HEK293T (cell line): ENCODE measurements at regions not wholly inside any gene's neighbourhood (a gene's known extent, or its start where the extent isn't known, plus 50 kb on each side); places are given as distances from the start of the nearest gene placed in this dataset.

Source experiments
- CTCF ChIA-PET: fragments of 350-600 bp; formaldehyde crosslinking; extraction: SDS; loops from one replicate; lab custom pipeline; 2021; ENCODE audit warnings: antibody characterized with exemption, inconsistent platforms; lab: Yijun Ruan, JAX
- POLR2A ChIA-PET: fragments of 350-600 bp; formaldehyde crosslinking; extraction: SDS; loops from one replicate; lab custom pipeline; 2020; ENCODE audit warnings: antibody characterized with exemption, inconsistent platforms; lab: Yijun Ruan, JAX
- DNase-seq: peaks from one replicate; pipeline ENCODE4 v3.0.0; 2012; ENCODE audit warnings: mixed read lengths; ENCODE audit errors: extremely low spot score
- ARNT ChIP-seq: fragments of 450-650 bp; IDR thresholded peaks from 2 replicates; pipeline ENCODE4 v1.6.1; 2017; ENCODE audit warnings: mild to moderate bottlenecking
- BHLHE40 ChIP-seq: fragments of 450-650 bp; IDR thresholded peaks from 2 replicates; pipeline ENCODE4 v1.6.1; 2016; ENCODE audit warnings: mild to moderate bottlenecking, moderate library complexity, borderline replicate concordance
- CTBP1 ChIP-seq: fragments of 450-650 bp; IDR thresholded peaks from 2 replicates; pipeline ENCODE4 v1.6.1; 2016; ENCODE audit warnings: borderline replicate concordance
- ELF4 ChIP-seq: fragments of 450-650 bp; IDR thresholded peaks from 2 replicates; pipeline ENCODE4 v1.6.1; 2017; ENCODE audit warnings: antibody characterized with exemption
- FOXA1 ChIP-seq: fragments of 450-650 bp; IDR thresholded peaks from 2 replicates; pipeline ENCODE4 v1.6.1; 2016; ENCODE audit warnings: mild to moderate bottlenecking
- FOXK2 ChIP-seq: fragments of 450-650 bp; IDR thresholded peaks from 2 replicates; pipeline ENCODE4 v1.6.1; 2016; ENCODE audit warnings: mild to moderate bottlenecking
- FOXM1 ChIP-seq: fragments of 450-650 bp; IDR thresholded peaks from 2 replicates; pipeline ENCODE4 v1.6.1; 2017; ENCODE audit warnings: mild to moderate bottlenecking, borderline replicate concordance
- HDGF ChIP-seq: fragments of 450-650 bp; IDR thresholded peaks from 2 replicates; pipeline ENCODE4 v1.6.1; 2017; ENCODE audit warnings: antibody characterized with exemption, borderline replicate concordance
- L3MBTL2 ChIP-seq: fragments of 450-650 bp; conservative IDR thresholded peaks from 2 replicates; pipeline ENCODE4 v1.6.1; 2016; ENCODE audit warnings: mild to moderate bottlenecking
- LEF1 ChIP-seq: fragments of 450-650 bp; IDR thresholded peaks from 2 replicates; pipeline ENCODE4 v1.6.1; 2017; ENCODE audit warnings: mild to moderate bottlenecking, borderline replicate concordance
- NFRKB ChIP-seq: fragments of 450-650 bp; IDR thresholded peaks from 2 replicates; pipeline ENCODE4 v1.6.1; 2016; ENCODE audit warnings: mild to moderate bottlenecking, moderate library complexity
- PKNOX1 ChIP-seq: fragments of 450-650 bp; IDR thresholded peaks from 2 replicates; pipeline ENCODE4 v1.6.1; 2016
- SP1 ChIP-seq: fragments of 450-650 bp; IDR thresholded peaks from 2 replicates; pipeline ENCODE4 v1.6.1; 2017
- SUZ12 ChIP-seq: fragments of 450-650 bp; IDR thresholded peaks from 2 replicates; pipeline ENCODE4 v1.6.1; 2016; ENCODE audit warnings: mild to moderate bottlenecking
- TARDBP ChIP-seq: fragments of 450-650 bp; IDR thresholded peaks from 2 replicates; pipeline ENCODE4 v1.6.1; 2016
- ZNF384 ChIP-seq: fragments of 450-650 bp; IDR thresholded peaks from 2 replicates; pipeline ENCODE4 v1.6.1; 2016

- CTCF ChIA-PET, result no interaction called here
- POLR2A ChIA-PET, result no interaction called here
- no peak for TF ChIP-seq SP1
- no peak for TF ChIP-seq LEF1
- no peak for TF ChIP-seq ZNF384
- no peak for TF ChIP-seq FOXK2
- TF ChIP-seq FOXA1, result no peak
- no peak for TF ChIP-seq HDGF
- TF ChIP-seq NFRKB, result no peak
- TF ChIP-seq FOXM1, result no peak
- no peak for TF ChIP-seq BHLHE40
- no peak for TF ChIP-seq CTBP1
- TF ChIP-seq PKNOX1, result no peak
- no peak for TF ChIP-seq L3MBTL2
- TF ChIP-seq SUZ12, result no peak
- TF ChIP-seq TARDBP, result no peak
- DNase-seq, result no peak
These were observed 76.0 kb downstream of the METRNL start for GRCh38 chr17:83155128-83156121.

- DNase-seq, result no peak
- ChIA-PET CTCF (no interaction called here), POLR2A (no interaction called here)
- TF ChIP-seq TARDBP (no peak), SP1 (no peak), ZNF384 (no peak), ELF4 (no peak), NFRKB (no peak), LEF1 (no peak), FOXM1 (no peak), CTBP1 (no peak), BHLHE40 (no peak), HDGF (no peak), L3MBTL2 (no peak), FOXA1 (no peak), PKNOX1 (no peak)
These were observed 77.0 kb downstream of the METRNL start for GRCh38 chr17:83156408-83156807.

- TF ChIP-seq ARNT (no peak), ELF4 (no peak), LEF1 (no peak), TARDBP (no peak), PKNOX1 (no peak), SUZ12 (no peak), FOXM1 (no peak), HDGF (no peak), SP1 (no peak), FOXA1 (no peak), ZNF384 (no peak), L3MBTL2 (no peak), FOXK2 (no peak), BHLHE40 (no peak), CTBP1 (no peak), NFRKB (no peak)
- no peak for DNase-seq
- POLR2A ChIA-PET, result no interaction called here
- CTCF ChIA-PET, result no interaction called here
These were observed 80.0 kb downstream of the METRNL start for GRCh38 chr17:83159204-83160049.

GRCh38 chr17:83160443-83161297 is 81.3 kb downstream of the METRNL start:
- CTCF ChIA-PET, result no interaction called here
- POLR2A ChIA-PET, result no interaction called here
- no peak for DNase-seq
- TF ChIP-seq NFRKB (no peak), FOXA1 (no peak), L3MBTL2 (no peak), ARNT (no peak), ELF4 (no peak), SP1 (no peak), BHLHE40 (no peak), HDGF (no peak), PKNOX1 (no peak), FOXK2 (no peak)
